ENCODE measurements at regions not wholly inside any gene's neighbourhood (a gene's known extent, or its start where the extent isn't known, plus 50 kb on each side); places are given as distances from the start of the nearest gene placed in this dataset.

GRCh38 chr2:67871686-67872412 lies 191.0 kb downstream of the C1D start:
- no TSS peak for BruUV-seq (replicated peaks)
- ChIA-PET POLR2A (ENCODE audit: low non-redundant PET) (no interaction called here), CTCF (no interaction called here)
- Histone ChIP-seq H3K9me3 (ENCODE audit: low read depth, low read length, poor library complexity, severe bottlenecking) (no peaks in the 10 kb centered on the region), H3K27me3 (replicated peaks; ENCODE audit: insufficient read depth, low read depth, low read length, poor library complexity) (no peaks in the 10 kb centered on the region), H3K4me1 (ENCODE audit: insufficient read depth, low read length, poor library complexity, severe bottlenecking) (no peaks in the 10 kb centered on the region), H3K27ac (ENCODE audit: low read depth, low read length, poor library complexity, severe bottlenecking) (no peak overlapping the region), H3K4me3 (ENCODE audit: low read depth, low read length, poor library complexity, severe bottlenecking) (no peak overlapping the region), H3K36me3 (ENCODE audit: insufficient read depth, low read length, poor library complexity, severe bottlenecking) (no peaks in the 10 kb centered on the region)
- TF ChIP-seq EZH2 (IDR thresholded peaks at IDR 0.05; ENCODE audit: borderline replicate concordance, low read depth, low read length, poor library complexity, severe bottlenecking) (no peak), CTCF (conservative IDR thresholded peaks at IDR 0.05; ENCODE audit: low read depth, low read length) (no peak)
- intact Hi-C loops (cut with micrococcal nuclease; ENCODE audit: unreplicated experiment), result no loop called here
- no peak for DNase-seq (ENCODE audit: low spot score)

DNA sequence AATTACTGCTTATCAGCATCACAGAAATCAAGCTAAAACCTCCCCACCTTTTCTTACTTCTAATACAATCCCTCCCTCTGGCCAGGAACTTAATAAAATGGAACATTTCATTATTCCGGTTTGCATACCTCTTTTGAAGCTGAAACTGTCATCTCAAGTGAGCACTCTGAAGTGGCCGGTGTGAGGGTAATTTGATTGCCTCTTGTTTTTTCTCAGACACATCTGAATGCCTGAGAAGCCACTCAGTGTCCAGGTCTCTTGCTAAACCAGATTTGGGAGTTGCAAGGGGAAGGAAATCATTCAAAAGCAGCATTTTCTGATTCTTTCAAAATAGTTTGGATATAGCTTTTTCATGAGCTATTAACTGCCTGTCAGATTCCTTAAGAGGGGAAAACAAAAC lies 190.3 kb downstream of the C1D start:
- Histone ChIP-seq H3K9me3 (ENCODE audit: low read depth, low read length, poor library complexity, severe bottlenecking) (no peaks in the 10 kb centered on the region), H3K27me3 (replicated peaks; ENCODE audit: insufficient read depth, low read depth, low read length, poor library complexity) (no peaks in the 10 kb centered on the region), H3K27ac (ENCODE audit: low read depth, low read length, poor library complexity, severe bottlenecking) (no peak overlapping the region), H3K4me3 (ENCODE audit: low read depth, low read length, poor library complexity, severe bottlenecking) (no peak overlapping the region), H3K36me3 (ENCODE audit: insufficient read depth, low read length, poor library complexity, severe bottlenecking) (no peaks in the 10 kb centered on the region), H3K4me1 (ENCODE audit: insufficient read depth, low read length, poor library complexity, severe bottlenecking) (no peaks in the 10 kb centered on the region)
- ChIA-PET POLR2A (ENCODE audit: low non-redundant PET) (no interaction called here), CTCF (no interaction called here)
- TF ChIP-seq CTCF (conservative IDR thresholded peaks at IDR 0.05; ENCODE audit: low read depth, low read length) (no peak), EZH2 (IDR thresholded peaks at IDR 0.05; ENCODE audit: borderline replicate concordance, low read depth, low read length, poor library complexity, severe bottlenecking) (no peak)
- BruUV-seq (replicated peaks), result no TSS peak
- intact Hi-C loops (cut with micrococcal nuclease; ENCODE audit: unreplicated experiment), result no loop called here
- DNase-seq (ENCODE audit: low spot score), result no peak

DNA sequence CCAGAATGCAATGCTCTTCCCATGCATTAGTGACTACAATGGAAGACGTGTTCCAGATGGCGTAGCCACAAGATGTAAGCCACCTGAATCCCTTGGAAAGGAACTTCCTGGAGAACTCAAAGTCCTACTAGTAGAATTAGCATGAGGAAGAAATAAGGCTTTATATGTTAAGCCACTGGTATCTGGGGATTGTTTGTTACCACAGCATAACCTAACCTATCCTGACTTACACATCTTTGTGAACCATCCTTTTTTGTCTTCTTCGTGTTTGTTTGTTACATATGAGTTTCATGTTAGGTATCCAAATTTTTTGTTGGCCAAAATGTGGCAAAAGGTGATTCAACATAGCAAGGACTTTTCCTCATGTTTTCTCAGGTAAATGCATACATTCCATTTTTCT lies 188.9 kb downstream of the C1D start:
- intact Hi-C loops (cut with micrococcal nuclease; ENCODE audit: unreplicated experiment), result no loop called here
- TF ChIP-seq EZH2 (IDR thresholded peaks at IDR 0.05; ENCODE audit: borderline replicate concordance, low read depth, low read length, poor library complexity, severe bottlenecking) (no peak), CTCF (conservative IDR thresholded peaks at IDR 0.05; ENCODE audit: low read depth, low read length) (no peak)
- H3K9me3 ChIP-seq (ENCODE audit: low read depth, low read length, poor library complexity, severe bottlenecking), result no peaks in the 10 kb centered on the region
- no peak overlapping the region for H3K27ac ChIP-seq (ENCODE audit: low read depth, low read length, poor library complexity, severe bottlenecking)
- no peaks in the 10 kb centered on the region for H3K36me3 ChIP-seq (ENCODE audit: insufficient read depth, low read length, poor library complexity, severe bottlenecking)
- no peak for DNase-seq (ENCODE audit: low spot score)
- no peak overlapping the region for H3K4me3 ChIP-seq (ENCODE audit: low read depth, low read length, poor library complexity, severe bottlenecking)
- CTCF ChIA-PET, result no interaction called here
- H3K27me3 ChIP-seq (replicated peaks; ENCODE audit: insufficient read depth, low read depth, low read length, poor library complexity), result no peaks in the 10 kb centered on the region
- H3K4me1 ChIP-seq (ENCODE audit: insufficient read depth, low read length, poor library complexity, severe bottlenecking), result no peaks in the 10 kb centered on the region
- BruUV-seq (replicated peaks), result no TSS peak
- POLR2A ChIA-PET (ENCODE audit: low non-redundant PET), result no interaction called here
